Endometrium (tissue), 2 donors: ENCODE measurements at regions not wholly inside any gene's neighbourhood (a gene's known extent, or its start where the extent isn't known, plus 50 kb on each side); places are given as distances from the start of the nearest gene placed in this dataset.
A peak's percentile ranks its signal among the peaks of the same experiment; 100 is the strongest.

Source experiments
- FAIRE-seq: peaks from 2 replicates; lab custom pipeline; 2012; peaks lifted over from hg19 to GRCh38; lab: Jason Lieb, UNC
- donor health status: control.
- donor health status: control.

DNA sequence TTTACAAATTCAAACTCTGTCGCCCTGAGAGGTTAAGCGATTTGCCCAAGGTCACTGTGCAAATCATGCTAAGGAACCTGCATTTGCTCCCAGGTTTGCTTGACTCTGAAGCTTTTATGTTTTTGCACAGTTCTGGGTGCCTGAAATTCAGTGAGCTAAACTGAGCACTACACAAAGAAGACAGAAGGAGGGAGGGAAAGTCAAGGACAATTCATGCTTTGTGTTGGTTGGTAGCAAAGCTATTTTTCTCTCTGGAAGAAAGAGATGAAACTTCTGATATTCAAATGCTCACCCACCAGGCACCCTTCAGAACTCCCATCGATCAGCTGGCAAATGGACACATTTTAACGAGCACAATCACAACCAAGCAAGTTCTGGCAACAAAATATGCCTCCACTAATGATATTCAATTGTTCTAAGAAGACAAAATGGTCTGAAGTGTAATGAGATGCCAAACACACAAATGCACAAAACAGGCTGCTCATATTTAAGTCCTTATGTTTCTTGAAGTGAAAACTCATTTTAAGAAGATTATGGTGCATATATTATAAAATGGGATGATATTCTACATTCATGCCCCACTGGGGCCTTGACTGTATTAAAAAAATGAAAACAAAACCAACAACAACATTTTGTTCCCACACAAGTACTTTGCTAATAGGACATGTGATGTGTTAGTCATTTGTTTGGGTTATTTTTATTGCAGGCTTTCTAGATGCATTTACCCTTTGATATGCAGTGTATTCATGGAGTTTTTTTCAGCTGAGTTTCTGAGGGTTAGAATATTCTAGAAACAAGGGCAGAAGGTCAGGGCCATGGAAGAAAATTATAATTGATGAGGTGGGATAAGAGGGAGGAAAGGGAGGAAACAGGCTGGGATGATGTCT is 445.6 kb upstream of the CELF4 start:
- FAIRE-seq = peak; percentile 98

DNA sequence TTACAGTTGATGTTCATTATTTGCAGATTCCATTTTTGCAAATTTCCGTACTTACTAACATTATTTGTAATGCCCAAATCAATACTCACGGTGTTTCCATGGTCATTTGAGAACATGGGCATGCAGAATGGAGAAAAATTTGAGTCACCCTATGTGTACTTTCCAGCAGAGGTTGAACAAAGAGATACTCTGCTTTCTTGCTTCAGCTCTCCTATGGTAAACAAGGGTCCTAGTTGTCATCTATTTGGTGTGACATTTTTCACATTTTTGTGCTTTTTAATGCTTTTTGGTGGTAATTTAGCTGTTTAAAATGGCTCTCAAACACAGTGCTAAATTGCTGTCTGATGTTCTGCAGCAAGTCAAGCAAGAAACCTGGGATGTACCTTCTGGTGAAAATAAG is 444.4 kb upstream of the CELF4 start:
- FAIRE-seq = no peak

DNA sequence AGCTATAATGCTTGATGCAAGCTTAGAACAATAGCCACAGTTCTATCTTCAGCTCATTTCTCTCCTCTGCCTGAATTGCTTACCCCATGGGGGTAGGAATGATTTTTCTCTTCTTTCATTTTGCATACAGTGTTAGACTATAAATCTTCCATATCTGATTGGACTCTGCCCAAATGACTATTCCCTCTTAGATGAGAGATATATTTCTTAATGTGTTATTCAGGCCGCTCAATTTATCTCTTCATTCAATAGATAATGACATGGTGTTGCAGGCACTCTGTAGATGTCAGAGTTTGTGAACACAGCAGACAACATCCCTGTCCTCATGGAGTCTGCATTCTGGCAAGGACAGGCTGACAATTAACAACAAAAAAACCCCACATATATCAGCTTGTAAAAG is 443.7 kb upstream of the CELF4 start:
- FAIRE-seq = no peak

DNA sequence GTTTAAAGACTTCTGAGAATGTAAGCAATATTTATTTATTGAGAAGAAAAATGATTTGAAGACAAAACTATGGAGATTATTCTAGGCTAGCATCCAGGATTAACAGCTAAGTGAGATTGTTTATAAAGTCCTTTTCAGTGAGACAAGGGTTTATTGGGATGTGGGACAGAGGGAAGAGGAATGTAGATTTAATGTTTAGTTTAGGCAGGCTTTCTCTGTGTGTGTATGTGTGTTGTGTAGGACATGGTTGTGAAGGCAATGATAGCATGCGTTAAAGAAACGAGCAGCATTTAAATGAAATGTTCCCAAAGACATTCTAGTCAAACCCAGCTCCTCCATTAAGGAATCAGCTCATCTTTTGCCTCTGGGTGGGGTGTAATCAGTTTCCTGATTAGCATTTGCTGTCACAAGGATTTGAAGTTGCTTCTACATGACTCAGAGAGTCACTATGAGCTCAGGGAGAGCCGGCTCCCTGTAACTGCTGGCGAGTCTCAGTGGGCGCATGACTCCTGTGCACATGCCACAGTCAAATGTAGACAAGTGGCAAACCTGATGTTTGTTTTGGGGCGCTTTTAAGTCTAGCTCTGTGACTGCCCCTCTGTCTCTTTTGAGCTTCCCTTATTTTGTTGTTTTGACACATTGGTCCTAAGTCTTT is 442.2 kb upstream of the CELF4 start:
- FAIRE-seq = no peak

DNA sequence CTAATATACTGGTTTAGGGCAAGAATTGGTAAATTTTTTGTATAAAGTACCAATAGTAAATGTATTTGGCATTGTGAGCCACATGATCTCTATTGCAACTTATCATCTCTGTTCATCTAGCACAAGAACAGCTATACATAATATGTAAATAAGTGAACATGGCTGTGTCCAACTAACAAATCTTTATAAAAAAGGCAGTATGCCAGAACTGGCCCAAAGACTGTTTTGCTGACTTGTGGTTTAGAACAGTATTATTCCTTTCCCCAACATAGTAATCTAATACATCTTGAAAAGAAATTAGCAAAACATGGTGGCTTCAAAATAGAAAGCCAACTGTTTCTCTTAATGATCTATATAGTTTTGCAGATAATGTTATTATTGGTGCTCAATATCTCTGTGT is 441.4 kb upstream of the CELF4 start:
- no peak for FAIRE-seq

DNA sequence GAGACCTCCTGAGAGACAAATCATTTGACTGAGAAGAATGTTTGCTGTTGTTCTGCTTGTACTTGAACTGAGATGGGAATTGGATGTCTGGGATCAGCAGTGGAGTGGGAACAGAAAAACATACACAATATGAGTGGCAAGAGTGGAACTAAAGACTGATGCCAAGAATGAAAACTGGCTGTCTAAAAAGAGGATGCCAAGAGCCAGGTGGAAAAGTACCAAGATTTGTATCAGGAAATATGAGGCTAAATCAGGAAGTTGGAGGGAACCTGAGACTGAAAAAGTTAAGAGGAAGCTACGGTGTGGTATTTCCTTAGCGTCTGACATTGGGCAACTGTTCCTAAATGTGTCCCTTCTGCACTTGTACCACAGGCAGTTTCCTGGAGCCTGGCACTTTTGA is 440.9 kb upstream of the CELF4 start:
- no peak for FAIRE-seq

DNA sequence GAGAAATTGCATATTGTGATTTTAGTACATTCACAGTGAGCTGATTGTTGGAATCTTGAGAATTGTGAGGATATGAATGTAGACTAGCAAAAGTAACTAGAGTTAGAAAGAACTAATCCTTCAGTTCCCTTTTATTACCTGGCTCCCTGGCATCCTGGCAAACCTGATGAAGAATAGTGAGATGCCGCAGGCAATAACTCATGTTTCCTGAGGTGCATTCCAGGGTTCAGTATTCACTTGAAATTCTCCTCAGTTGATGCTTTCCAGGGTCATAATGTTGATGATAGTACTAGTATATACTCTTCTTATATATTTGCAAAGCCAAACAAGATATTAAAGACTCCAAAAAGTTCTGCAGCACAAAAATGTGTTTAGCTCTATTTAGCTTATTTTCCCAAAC is 432.1 kb upstream of the CELF4 start:
- no peak for FAIRE-seq

DNA sequence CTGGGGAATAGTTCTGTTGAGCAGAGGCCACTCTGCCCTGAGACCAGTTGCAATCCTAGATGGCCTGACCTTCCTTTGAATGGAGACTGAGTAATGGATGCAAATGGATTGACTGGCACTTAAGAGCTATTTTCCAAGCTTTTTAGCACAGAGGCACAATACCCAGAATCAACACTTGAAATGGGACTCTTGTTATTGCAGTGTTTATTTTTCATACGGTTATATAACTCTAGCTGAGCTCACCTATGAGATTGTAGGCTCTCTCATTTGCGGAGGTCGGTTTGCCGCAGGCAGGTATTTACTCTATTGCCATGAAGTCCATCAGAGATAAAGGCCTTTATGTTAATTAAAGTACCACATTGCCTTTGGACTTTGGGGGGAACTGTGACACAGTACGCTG is 422.3 kb upstream of the CELF4 start:
- no peak for FAIRE-seq

DNA sequence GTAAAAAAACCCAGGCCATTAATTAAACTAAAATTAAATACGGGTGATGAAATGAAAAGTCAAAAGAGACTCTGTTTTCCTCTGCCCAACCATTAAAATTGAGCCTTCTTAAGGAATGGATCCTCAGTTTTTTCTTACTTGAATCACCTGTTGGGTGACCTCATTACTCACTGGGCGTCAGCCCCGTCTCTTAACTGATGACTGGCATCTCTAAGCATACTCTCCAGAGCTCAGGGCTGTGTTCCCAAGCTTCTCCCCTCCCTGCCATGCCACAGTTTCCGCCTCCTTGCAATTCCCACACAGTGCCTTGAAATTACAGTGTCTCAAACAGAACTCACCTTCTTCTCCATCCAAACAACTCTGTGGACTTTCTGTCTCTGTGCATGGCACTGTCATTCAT is 421.1 kb upstream of the CELF4 start:
- FAIRE-seq = no peak

DNA sequence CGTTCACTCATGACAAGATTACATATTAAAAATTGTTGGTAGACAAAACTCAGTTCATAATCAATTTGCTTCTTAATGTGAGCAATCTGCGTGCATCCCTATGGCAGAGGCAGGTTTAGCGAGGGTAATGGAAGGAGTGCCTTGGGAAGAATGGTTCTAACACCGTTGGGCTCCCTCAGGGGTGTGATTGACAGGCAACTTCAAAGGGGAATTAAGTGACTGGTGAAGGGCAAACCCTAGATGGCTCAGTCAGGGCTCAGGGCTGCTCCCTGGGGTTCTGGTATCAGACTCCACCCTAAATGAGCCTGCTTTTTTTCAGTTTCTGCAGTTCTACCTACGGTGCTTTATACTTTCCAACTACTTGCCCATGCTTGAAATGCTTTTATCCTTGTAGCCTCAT is 419.5 kb upstream of the CELF4 start:
- no peak for FAIRE-seq

DNA sequence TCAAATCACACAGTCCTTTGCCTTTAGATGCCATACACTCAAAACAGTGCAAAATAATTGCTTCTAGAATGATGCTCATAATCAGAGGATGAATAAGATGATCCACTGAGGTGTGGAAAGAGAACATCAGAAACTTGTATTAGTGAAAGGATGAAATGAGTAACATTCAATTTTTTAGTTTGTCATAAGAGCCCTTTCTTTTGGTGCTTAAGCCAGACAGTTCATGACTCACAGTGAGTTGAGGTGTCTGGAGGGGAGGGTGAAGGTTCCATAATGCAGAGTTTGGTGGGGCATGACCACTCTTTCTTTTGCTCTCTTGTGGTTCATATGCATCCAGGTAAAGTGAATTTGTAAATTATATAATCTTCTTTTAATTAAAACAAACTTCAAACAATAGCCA is 415.0 kb upstream of the CELF4 start:
- FAIRE-seq = no peak

DNA sequence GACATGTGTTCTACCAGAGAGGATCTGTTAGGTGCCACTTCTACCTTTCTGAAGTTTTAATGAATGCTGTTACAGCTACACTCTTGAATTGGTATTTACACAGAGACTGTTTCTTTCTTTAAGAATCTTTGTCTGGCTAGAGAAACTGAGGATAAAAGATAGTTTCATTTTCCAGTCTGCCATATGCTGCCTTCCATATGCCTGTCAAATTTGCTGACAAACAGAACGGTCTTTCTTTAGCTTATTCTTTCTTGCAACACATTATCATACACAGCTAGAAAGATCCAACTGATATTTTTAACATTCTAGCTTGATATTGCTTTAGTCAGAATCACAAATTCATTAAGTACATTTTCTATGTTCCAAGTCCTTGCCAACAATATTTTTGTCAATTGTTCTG is 409.8 kb upstream of the CELF4 start:
- no peak for FAIRE-seq

DNA sequence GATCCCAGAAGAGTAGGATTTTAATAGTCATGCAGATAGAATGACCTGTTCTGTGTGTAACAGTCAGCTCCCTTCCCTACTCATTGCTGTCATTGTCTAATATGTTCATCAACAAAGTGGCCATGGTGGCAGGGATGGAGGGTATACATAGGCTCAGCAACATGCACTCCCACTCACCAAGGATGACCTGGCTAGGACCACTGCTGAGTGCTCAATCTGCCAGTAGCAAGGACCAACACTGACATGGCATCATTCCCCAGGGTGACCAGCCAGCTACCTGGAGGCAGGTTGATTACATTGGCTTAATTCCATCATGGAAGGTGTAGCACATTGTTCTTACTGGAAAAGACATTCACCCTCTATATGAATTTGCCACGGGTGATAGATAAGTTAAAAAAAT is 401.7 kb upstream of the CELF4 start:
- FAIRE-seq = no peak

DNA sequence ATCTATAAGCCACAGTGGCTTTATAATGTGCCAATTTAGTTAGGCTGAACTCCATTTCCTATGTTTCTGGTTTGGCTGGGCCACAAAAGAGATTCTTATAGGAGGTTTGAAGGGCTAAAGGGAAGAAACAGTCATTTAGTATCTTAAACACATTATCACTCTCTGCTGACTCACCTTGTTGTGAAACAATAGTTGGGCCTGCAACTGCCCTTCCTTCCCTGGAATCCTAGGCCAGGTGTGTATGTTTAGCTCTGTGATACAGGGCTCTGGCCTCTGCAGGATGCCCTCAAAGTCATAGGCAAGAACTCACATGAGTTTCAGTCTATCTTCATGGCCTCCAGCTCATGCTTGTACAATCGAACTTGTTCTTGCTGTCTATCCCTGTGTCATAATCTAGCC is 400.0 kb upstream of the CELF4 start:
- FAIRE-seq = no peak

DNA sequence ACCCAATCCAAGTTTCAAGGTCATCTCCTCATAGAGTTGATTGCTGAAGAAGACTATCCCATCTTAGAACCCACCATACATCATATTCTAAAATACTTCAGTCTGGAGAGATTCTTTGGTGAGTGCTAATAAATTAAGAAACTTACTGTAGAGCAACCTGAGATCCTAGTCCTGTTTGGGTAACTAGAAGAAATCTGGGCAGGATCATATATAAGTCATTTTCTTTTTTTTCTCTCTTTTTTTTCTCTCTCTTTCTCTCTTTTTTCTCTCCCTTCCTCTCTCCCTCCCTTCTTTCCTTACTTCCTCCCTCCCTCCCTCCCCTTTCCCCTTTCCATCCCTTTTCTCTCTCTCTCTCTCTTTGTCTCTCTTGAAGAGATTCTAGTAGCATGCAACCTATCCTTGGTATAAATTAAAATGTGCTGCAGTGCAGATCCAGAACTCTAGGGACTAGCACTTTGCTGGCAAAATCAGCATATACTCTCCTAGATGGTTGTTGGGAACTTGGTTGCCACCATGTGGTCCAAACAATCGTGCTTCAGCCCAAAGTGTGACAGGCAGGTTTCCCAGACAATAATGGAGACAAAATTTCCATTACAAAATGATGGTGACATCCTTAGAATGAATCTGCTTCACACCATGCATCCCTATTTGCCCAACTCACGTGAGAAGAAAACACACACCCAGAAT is 399.4 kb upstream of the CELF4 start:
- no peak for FAIRE-seq

DNA sequence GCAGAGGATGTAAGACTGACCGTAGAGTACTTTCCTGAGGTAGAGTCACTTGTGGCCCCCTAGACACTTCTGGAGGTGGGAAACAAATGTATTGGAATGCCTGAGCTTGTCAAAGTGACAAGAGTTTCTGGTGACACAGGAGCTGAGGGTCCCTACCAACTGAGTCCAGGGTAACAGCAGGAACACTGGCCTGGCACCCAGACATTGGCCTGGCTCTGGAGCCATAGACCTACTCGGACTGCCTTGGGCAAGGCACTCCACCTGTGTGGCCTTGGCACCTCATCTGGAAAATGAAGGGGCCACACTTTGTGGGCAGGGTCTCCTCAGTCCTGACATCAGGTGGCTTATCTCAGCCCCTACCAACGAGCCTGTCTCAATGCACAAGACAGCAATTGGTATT is 398.2 kb upstream of the CELF4 start:
- FAIRE-seq = no peak

DNA sequence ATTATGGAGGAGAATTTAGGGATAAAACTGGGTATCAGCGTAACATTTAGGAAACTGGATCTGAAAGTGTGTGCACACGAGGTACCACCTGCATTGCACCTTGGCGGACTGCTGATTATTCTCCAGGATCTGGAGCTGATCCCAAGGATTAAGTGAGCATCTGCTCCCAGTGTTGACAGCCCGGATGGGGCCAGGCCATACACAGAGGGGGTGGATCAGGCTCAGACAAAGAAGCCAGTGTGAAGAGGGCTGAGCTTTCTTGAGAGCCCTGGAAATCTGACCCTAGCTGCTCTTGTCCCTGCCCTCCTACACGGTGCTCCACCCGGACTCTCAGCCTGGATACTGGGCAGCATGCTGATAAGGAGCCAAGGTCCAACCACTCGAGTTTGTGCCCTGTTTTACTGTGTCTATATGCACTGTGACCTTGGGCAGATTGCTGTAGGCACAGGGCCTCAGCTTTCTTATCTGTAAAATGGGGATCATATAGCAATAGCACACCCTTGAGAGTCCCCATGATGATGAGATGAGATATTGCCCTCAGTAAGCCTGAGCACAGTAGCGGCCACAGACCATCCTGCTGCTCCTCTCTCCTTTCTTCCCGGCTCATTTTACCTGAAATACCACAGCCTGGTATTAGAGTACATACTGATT is 396.8 kb upstream of the CELF4 start:
- FAIRE-seq = no peak

DNA sequence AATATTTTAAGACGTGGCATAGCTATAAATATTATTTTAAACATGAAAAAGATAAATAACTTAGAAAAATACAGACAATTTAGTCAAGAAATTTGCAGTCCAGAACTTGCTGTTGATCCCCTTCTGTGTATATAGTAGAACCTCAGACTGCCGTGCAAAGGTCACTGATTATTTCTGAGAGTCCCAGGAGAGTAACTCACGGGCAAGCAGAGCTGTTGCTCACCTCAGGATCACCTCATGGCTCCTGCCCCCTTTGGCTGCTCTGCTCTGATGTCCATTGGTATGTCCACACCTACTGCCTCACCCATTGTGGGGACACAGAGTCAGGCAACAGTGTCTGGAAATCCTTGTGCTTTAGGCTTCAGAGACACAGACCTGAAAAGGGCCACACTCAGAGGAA is 392.9 kb upstream of the CELF4 start:
- no peak for FAIRE-seq

DNA sequence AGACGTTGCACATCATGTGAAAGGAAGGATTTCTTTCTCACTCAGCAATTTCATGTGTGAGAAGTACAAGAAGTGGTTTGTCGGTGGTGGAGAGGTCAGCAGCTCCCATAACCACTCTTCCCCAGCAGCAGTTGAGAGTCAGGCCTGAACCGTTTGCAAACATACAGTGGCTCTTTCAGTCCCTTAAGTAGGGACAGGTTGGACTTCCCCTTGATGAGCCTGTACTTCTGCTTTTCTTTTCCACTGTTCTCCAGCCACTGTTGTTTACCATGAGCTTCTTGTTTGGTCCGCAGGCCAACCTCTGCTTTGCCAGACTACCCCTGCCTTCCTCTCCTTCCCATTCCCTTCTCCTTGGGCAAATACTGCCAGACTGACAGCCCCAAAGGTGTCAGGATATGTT is 391.3 kb upstream of the CELF4 start:
- no peak for FAIRE-seq

DNA sequence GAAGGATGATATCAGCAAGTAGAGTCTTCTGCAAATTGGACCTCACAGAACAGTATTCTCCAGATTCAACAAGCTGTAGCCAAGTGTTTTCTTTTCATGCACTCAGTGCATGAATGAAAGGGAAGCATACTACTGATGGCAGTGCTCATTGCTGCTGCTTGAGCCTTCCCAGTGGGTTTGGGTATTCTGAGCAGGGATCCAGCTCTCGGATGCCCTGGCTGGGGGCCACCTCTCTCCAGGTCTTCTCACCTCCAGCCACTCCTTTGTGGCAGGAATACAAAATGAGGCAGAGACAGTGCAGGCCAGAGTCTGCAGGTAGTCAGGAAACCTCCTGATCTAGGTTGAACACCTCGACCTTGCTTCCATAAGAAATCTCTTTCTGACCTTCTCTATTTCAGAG is 390.4 kb upstream of the CELF4 start:
- no peak for FAIRE-seq

DNA sequence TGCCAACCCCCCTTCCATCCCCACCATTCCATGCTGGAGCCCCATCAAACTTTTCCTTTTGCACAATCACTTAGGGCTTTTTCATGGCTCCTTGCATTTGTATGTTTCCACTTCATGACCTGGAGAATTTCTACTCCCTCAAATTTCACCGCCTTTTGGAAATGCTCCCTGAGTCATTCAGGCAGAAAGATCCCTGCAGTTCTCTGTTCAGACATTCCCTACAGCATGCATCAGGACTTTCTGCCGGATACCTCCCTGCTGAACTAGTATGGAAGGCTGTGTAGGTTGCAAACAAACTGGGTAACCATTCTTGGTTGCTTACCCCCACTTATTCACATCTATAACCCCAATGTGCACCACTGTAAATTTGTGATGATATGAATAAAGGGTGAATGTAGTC is 389.6 kb upstream of the CELF4 start:
- no peak for FAIRE-seq

DNA sequence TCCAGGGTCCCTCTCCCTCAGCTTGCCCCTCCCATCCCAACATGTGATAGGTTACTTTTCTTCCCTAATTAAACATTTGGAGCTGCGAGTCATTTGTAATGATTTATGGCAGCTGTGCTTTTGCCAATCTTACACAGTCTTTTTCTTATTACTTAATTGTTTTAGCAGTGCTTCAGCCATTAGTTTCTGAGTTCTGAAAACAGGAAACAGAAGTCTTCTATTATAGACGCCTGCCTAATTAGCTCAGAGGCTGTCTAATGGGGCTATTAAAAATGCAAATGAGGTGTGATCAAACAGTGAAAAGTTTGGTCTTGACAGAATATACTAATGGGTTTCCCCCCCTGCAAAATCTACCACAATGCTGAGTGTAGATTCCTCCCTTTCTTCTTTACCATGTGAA is 388.3 kb upstream of the CELF4 start:
- no peak for FAIRE-seq

DNA sequence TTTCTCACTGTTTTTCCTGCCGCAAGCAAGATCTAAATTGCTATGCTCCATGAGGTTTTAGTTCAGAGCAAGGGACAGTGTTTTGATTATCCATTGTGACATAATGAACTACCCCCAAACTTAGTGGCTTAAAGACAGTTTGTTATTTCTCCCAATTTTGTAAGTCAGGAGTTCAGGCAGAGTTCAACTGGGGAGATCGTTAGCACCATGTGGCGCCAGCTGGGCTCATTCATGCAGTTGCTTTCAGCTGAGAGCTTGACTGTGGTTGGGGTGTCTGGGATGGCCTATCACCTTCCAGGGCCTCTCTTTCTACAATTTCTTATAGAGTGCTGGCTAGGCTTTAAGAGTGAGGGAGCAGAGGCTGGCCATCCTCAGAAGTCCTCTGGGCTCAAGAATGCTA is 382.9 kb upstream of the CELF4 start:
- no peak for FAIRE-seq
